Cardiac muscle cell (in vitro differentiated cells and primary cell): ENCODE measurements at regions not wholly inside any gene's neighbourhood (a gene's known extent, or its start where the extent isn't known, plus 50 kb on each side); places are given as distances from the start of the nearest gene placed in this dataset.

ENCODE experiments used
- DNase-seq, 2 donors: peaks; one replicate each; pipeline versions ENCODE4 v3.0.0 to v3.0.0-alpha.2; 2010 to 2017; ENCODE audit warnings: low read depth in 1 of 2, low spot score in 1 of 2
- H3K27ac ChIP-seq: fragments of 200-600 bp; sonication (generic); 2 replicates; pipeline ENCODE4 v1.5.1; 2016
- H3K27me3 ChIP-seq: fragments of 200-600 bp; sonication (generic); 2 replicates; pipeline ENCODE4 v1.6.0; 2016; ENCODE audit warnings: control low read depth
- H3K36me3 ChIP-seq: fragments of 200-600 bp; sonication (generic); 2 replicates; pipeline ENCODE4 v1.5.1; 2016; ENCODE audit warnings: control low read depth
- H3K4me1 ChIP-seq: fragments of 200-600 bp; sonication (generic); 2 replicates; pipeline ENCODE4 v1.8.1; 2017; ENCODE audit warnings: low read depth, mild to moderate bottlenecking, mixed run types
- H3K4me3 ChIP-seq: fragments of 200-600 bp; sonication (generic); 2 replicates; pipeline ENCODE4 v1.5.1; 2016; ENCODE audit warnings: mild to moderate bottlenecking
- H3K9me3 ChIP-seq: fragments of 200-600 bp; sonication (generic); 2 replicates; pipeline ENCODE4 v1.5.1; 2017; ENCODE audit warnings: low read depth, mild to moderate bottlenecking, control low read depth
- CTCF ChIP-seq: IDR thresholded peaks from 2 replicates; pipeline ENCODE4 v1.5.1; 2012; ENCODE audit warnings: low read depth, mild to moderate bottlenecking, low read length

GRCh38 chr2:186197955-186198354, 288.1 kb upstream of the ZC3H15 start:
- no peak overlapping the region for H3K27ac ChIP-seq
- H3K36me3 ChIP-seq = no peaks in the 10 kb centered on the region
- H3K4me3 ChIP-seq = no peak overlapping the region
- no peaks in the 10 kb centered on the region for H3K9me3 ChIP-seq
- TF ChIP-seq CTCF = no peak
- H3K27me3 ChIP-seq = no peaks in the 10 kb centered on the region
- no peak for DNase-seq
- peaks cover 4% of the 10 kb centered on the region for H3K4me1 ChIP-seq

GRCh38 chr2:186199029-186199428, 287.0 kb upstream of the ZC3H15 start:
- no peaks in the 10 kb centered on the region for H3K9me3 ChIP-seq
- H3K36me3 ChIP-seq = no peaks in the 10 kb centered on the region
- H3K27me3 ChIP-seq = no peaks in the 10 kb centered on the region
- H3K4me1 ChIP-seq = peaks cover 4% of the 10 kb centered on the region
- no peak overlapping the region for H3K4me3 ChIP-seq
- DNase-seq = no peak
- no peak for TF ChIP-seq CTCF
- no peak overlapping the region for H3K27ac ChIP-seq

GRCh38 chr2:186201371-186201770, 284.7 kb upstream of the ZC3H15 start:
- H3K27me3 ChIP-seq = no peaks in the 10 kb centered on the region
- no peaks in the 10 kb centered on the region for H3K9me3 ChIP-seq
- no peak for TF ChIP-seq CTCF
- H3K4me1 ChIP-seq = peaks cover 4% of the 10 kb centered on the region
- H3K4me3 ChIP-seq = no peak overlapping the region
- H3K36me3 ChIP-seq = no peaks in the 10 kb centered on the region
- peak in 1 of 2 donors; percentile 4 for DNase-seq
- H3K27ac ChIP-seq = no peak overlapping the region

- Histone ChIP-seq H3K27me3 (no peaks in the 10 kb centered on the region), H3K4me1 (peaks cover 4% of the 10 kb centered on the region), H3K27ac (no peak overlapping the region), H3K4me3 (no peak overlapping the region), H3K36me3 (no peaks in the 10 kb centered on the region), H3K9me3 (no peaks in the 10 kb centered on the region)
- no peak for TF ChIP-seq CTCF
- no peak for DNase-seq
Observed at GRCh38 chr2:186205254-186205911, 280.7 kb upstream of the ZC3H15 start.

GRCh38 chr2:186209532-186209931, 276.5 kb upstream of the ZC3H15 start:
- Histone ChIP-seq H3K4me3 (no peak overlapping the region), H3K4me1 (no peaks in the 10 kb centered on the region), H3K9me3 (no peaks in the 10 kb centered on the region), H3K27ac (no peak overlapping the region), H3K36me3 (no peaks in the 10 kb centered on the region), H3K27me3 (no peaks in the 10 kb centered on the region)
- DNase-seq = no peak
- no peak for TF ChIP-seq CTCF

GRCh38 chr2:186220409-186220808, 265.7 kb upstream of the ZC3H15 start:
- Histone ChIP-seq H3K27ac (no peak overlapping the region), H3K9me3 (no peaks in the 10 kb centered on the region), H3K36me3 (no peaks in the 10 kb centered on the region), H3K27me3 (no peaks in the 10 kb centered on the region), H3K4me3 (no peak overlapping the region), H3K4me1 (no peaks in the 10 kb centered on the region)
- no peak for TF ChIP-seq CTCF
- no peak for DNase-seq
